ENCODE measurements at regions not wholly inside any gene's neighbourhood (a gene's known extent, or its start where the extent isn't known, plus 50 kb on each side); places are given as distances from the start of the nearest gene placed in this dataset.

GRCh38 chr9:87085521-87085920 is 138.2 kb upstream of the GAS1 start:
- Mint-ChIP-seq H3K36me3 (peaks cover 3% of the 10 kb centered on the region), H3K4me3 (no peak overlapping the region), H3K4me1 (ENCODE audit: unreplicated experiment) (peaks cover 14% of the 10 kb centered on the region), H3K9me3 (peaks cover 15% of the 10 kb centered on the region), H3K27ac (no peak overlapping the region), H3K27me3 (peaks cover 10% of the 10 kb centered on the region)
- DNase-seq (ENCODE audit: extremely low spot score, unreplicated experiment): no peak
- no peak for TF ChIP-seq CTCF (conservative IDR thresholded peaks at IDR 0.05)

- Mint-ChIP-seq H3K9me3 (peaks cover 15% of the 10 kb centered on the region), H3K36me3 (peaks cover 3% of the 10 kb centered on the region), H3K27me3 (peaks cover 10% of the 10 kb centered on the region), H3K4me3 (no peak overlapping the region), H3K4me1 (ENCODE audit: unreplicated experiment) (peaks cover 9% of the 10 kb centered on the region), H3K27ac (no peak overlapping the region)
- DNase-seq (ENCODE audit: extremely low spot score, unreplicated experiment): no peak
- TF ChIP-seq CTCF (conservative IDR thresholded peaks at IDR 0.05): no peak
These were observed 139.0 kb upstream of the GAS1 start for GRCh38 chr9:87086221-87086818.

- DNase-seq (ENCODE audit: extremely low spot score, unreplicated experiment): no peak
- peaks cover 10% of the 10 kb centered on the region for H3K27me3 Mint-ChIP-seq
These were observed 139.9 kb upstream of the GAS1 start for GRCh38 chr9:87087197-87087596.

GRCh38 chr9:87088192-87088591 is 140.9 kb upstream of the GAS1 start:
- peaks cover 3% of the 10 kb centered on the region for H3K36me3 Mint-ChIP-seq
- no peak for DNase-seq (ENCODE audit: extremely low spot score, unreplicated experiment)
- peaks cover 15% of the 10 kb centered on the region for H3K9me3 Mint-ChIP-seq
- H3K4me3 Mint-ChIP-seq: no peak overlapping the region
- TF ChIP-seq CTCF (conservative IDR thresholded peaks at IDR 0.05): no peak
- peaks cover 5% of the 10 kb centered on the region for H3K4me1 Mint-ChIP-seq (ENCODE audit: unreplicated experiment)
- no peak overlapping the region for H3K27ac Mint-ChIP-seq
- H3K27me3 Mint-ChIP-seq: peaks cover 10% of the 10 kb centered on the region

More at GRCh38 chr9:87087197-87087596, 139.9 kb upstream of the GAS1 start:
- Mint-ChIP-seq H3K4me1 (ENCODE audit: unreplicated experiment) (peaks cover 9% of the 10 kb centered on the region), H3K36me3 (peaks cover 3% of the 10 kb centered on the region), H3K27ac (no peak overlapping the region), H3K9me3 (peaks cover 15% of the 10 kb centered on the region), H3K4me3 (no peak overlapping the region)
- no peak for TF ChIP-seq CTCF (conservative IDR thresholded peaks at IDR 0.05)

- H3K4me1 Mint-ChIP-seq (ENCODE audit: unreplicated experiment): peaks cover 5% of the 10 kb centered on the region
These were observed 141.5 kb upstream of the GAS1 start for GRCh38 chr9:87088621-87089365.

More at GRCh38 chr9:87088621-87089365, 141.5 kb upstream of the GAS1 start:
- Mint-ChIP-seq H3K36me3 (peaks cover 3% of the 10 kb centered on the region), H3K9me3 (peaks cover 15% of the 10 kb centered on the region), H3K27me3 (peaks cover 10% of the 10 kb centered on the region), H3K4me3 (no peak overlapping the region), H3K27ac (no peak overlapping the region)
- TF ChIP-seq CTCF (conservative IDR thresholded peaks at IDR 0.05): no peak
- DNase-seq (ENCODE audit: extremely low spot score, unreplicated experiment): no peak
